Islet of Langerhans (tissue), 1 donor: ENCODE measurements at regions not wholly inside any gene's neighbourhood (a gene's known extent, or its start where the extent isn't known, plus 50 kb on each side); places are given as distances from the start of the nearest gene placed in this dataset.
"Not testable (repeated sequence)": the region's sequence is repeated elsewhere in the genome, so short reads cannot be mapped to it uniquely, and the experiment has no call there.

Experiments used
- FAIRE-seq: peaks from one replicate; lab custom pipeline; 2011; peaks lifted over from hg19 to GRCh38; lab: Jason Lieb, UNC

- no peak for FAIRE-seq
Measured at GRCh38 chr14:55899531-55899930, 218.7 kb upstream of the PELI2 start.

DNA sequence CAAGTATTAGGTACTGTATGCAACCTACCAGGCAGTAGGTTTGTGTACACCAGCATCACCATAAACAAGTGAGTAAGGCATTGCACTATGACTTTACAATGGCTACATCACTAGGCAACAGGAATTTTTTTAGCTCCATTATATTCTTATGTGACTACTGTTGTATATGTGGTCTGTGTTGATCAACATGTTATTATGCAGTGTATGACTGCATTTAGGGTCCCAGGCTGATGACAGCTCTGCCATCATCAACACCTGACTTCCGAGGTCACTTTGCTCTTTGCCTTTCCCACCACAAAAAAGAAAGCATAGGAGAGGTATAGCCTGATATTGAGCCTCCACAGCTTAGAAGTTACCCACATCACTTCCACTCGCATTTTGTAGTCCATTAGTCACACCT, 217.5 kb upstream of the PELI2 start:
- no peak for FAIRE-seq

DNA sequence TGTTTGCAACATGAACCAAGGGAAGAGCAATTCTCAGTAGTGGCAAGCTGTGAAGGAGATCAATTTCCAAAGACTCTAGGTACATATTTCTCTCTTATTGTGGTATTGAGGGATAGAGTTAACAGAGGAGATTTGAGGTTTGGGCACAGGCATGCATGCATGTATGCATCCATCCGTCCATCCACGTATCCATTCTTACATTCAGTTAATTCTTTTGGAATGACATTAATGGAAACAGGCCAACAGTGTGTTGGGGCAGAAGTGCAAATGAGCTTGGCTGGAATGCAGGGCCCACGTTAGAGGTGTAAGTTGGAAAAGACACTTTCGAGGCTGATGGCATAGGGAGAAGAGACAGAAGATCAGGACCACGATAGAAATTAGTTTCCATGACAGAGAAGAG, 216.9 kb upstream of the PELI2 start:
- no peak for FAIRE-seq

GRCh38 chr14:55902241-55902640, 216.0 kb upstream of the PELI2 start:
- FAIRE-seq, result no peak

DNA sequence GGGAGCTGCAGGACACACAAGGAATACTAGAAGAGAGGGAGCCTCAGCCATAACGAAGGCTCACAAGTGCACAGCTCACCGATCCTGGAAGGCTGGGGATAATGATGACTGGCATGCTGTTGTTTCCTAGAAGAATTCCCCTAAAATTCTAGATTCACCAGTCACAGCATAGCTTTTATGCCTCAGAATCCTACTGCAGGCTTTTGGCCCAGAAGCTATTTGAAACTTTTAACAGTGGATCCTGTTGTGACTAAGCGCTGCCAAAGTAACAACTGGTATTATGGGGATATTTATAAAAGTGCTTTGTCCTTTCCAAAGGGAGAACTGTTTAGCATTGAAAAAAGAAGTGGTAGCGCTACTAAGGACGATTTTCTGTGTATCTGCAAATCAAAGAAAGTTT, 214.1 kb upstream of the PELI2 start:
- FAIRE-seq, result no peak

DNA sequence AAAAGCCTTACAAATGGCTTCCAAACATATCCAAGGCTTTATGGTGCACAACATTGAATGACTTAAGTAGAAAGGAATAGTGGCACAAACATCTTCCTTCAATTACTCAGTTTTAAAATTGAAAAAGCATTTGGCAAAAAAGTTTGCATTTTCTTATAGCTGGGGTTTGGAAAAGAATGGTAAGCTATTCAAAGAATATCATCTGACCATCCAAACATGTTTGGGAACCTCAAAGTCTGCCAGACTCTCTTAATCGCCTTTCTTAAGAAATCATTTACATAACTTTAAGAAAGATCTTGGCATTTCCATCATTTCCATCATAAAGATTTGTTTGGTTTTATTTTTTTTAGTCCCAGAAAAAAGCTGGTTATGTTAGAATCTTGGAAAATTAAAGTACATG, 210.1 kb upstream of the PELI2 start:
- FAIRE-seq, result no peak

GRCh38 chr14:55909879-55910278, 208.3 kb upstream of the PELI2 start:
- no peak for FAIRE-seq

GRCh38 chr14:55910601-55911243, 207.5 kb upstream of the PELI2 start:
- FAIRE-seq, result no peak

- FAIRE-seq, result no peak
Measured at GRCh38 chr14:55911776-55912175, 206.4 kb upstream of the PELI2 start.

- FAIRE-seq, result no peak
Measured at GRCh38 chr14:55912344-55912743, 205.9 kb upstream of the PELI2 start.

DNA sequence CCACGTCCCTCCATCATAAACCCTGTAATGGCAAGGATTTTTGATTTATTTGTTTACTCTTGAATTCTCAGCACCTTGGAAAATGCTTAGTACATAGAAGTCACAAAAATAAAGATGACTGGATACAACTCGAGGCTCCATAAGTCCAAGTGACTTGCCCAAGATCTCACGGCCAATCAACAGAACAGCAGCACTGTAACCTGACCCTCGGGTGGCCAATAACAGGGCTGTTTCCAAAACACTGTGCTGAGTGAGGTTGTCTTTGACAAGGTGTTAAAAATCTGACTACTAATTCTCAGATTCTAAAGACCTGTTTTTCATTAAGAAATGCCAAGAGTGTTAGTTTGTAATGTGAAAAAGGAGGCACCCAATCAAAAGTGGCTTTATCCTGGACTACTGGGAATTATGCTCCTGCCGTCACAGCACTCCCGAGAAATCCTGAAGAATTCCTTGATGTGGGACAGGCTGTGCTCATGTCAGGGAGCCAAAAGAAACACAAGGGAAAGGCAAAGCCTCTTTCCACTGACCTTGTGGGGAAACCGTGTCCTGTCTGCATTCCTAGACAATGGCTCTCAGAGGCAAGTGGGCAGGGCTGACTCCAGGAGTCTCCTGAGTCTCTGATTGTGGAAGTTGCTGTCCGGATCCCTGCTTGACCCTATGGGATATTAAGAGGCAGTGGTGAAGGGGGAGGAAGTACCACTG, 204.7 kb upstream of the PELI2 start:
- no peak for FAIRE-seq

DNA sequence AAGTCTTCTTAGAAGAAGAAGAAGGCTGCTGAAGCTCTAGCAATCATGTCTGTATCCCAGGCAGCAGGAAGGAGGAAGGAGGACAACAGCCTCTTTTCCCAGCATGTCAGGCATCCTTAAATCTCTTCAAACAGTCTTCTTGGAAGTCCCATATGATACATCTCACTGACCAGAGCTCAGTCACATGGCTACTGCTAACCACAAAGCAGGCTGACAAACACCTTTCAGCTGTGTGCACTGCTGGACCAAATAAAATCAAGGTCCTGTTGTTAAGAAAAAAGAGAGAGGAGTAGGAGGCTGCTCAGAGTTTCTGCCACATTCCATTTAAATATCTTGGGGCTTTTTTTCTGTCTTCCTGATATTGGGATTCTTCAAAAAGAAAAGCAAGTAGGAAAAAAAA, 203.4 kb upstream of the PELI2 start:
- no peak for FAIRE-seq

GRCh38 chr14:55915456-55915855, 202.8 kb upstream of the PELI2 start:
- no peak for FAIRE-seq

DNA sequence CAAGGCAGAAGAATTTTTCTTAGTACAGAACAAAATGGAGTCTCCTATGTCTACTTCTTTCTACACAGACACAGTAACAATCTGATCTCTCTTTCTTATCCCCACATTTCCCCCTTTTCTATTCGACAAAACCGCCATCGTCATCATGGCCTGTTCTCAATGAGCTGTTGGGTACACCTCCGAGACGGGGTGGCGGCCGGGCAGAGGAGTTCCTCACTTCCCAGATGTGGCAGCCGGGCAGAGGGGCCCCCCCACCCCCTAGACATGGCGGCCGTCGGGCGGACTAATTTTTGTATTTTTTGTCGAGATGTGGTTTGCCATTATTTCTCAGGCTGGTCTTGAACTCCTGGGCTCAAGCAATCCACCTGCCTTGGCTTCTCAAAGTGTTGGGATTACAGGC, 198.4 kb upstream of the PELI2 start:
- FAIRE-seq, result not testable (repeated sequence)

- no peak for FAIRE-seq
Measured at GRCh38 chr14:55921511-55921910, 196.7 kb upstream of the PELI2 start.

GRCh38 chr14:55926007-55926406, 192.2 kb upstream of the PELI2 start:
- no peak for FAIRE-seq

- FAIRE-seq, result no peak
Measured at GRCh38 chr14:55927028-55927427, 191.2 kb upstream of the PELI2 start.

DNA sequence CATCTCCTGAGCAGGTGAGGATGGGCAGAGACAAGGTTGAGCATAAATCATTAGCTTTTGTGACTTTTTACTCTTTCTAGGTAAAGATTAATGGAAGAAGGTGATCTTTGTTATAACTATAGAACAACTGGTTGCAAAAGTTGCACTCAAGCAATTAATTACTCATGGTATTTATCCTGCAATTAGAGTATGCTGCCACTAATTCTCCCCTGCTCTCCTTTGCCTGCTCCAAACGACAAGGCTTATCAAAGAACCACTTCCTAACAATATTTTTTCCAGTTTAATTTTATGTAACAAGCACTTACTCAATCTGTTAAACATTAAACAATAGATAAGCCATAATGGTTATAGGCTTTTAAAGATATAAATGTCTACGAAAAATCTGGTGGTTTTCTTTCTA, 189.9 kb upstream of the PELI2 start:
- peak; percentile 74 for FAIRE-seq

DNA sequence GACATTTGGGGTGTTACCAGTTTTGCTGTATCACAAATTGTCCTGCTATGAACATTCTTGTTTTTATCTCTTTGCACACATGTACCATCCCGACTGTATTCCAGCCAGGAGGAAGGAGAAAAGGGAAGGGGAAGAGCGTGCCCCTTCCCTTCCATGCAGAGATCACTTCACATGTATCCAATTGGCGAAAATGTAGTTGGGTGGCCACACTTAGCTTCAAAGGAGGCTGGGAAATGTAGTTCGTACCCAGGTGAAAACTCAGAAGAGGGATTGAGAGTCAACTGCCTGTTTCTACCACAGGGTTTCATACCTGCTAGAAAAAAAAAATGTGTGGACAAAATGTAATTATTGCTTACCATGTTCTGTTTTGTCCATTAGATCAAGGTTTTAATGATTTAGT, 189.1 kb upstream of the PELI2 start:
- FAIRE-seq, result no peak

DNA sequence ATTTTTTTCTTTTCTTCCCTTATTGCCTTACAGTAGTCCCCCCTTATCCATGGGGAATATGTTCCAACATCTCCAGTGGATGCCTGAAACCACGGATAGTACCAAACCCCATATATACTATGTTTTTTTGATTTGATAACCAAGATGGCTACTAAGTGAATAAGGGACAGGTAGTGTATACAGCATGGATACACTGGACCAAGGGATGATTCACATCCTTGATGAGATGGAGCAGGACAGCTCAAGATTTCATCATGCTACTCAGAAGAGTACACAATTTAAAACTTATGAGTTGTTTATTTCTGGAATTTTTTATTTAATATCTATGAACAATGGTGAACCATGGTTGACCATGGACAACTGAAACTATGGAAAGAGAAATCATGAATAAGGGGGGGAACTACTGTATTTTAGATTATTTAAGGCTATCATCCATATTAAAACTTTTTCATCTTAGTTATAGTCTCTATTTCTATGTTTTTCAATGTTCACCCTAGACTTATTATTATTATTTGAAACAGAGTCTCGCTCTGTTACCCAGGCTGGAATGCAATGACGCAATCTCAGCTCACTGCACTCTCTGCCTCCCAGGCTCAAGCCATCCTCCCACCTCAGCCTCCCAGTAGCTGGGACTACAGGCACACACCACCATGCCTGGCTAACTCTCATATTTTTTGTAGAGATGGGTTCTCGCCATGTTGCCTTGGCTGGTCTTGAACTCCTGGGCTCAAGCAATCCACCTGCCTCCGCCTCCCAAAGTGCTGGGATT, 188.0 kb upstream of the PELI2 start:
- FAIRE-seq, result no peak

- FAIRE-seq, result no peak
Measured at GRCh38 chr14:55936691-55937090, 181.5 kb upstream of the PELI2 start.

DNA sequence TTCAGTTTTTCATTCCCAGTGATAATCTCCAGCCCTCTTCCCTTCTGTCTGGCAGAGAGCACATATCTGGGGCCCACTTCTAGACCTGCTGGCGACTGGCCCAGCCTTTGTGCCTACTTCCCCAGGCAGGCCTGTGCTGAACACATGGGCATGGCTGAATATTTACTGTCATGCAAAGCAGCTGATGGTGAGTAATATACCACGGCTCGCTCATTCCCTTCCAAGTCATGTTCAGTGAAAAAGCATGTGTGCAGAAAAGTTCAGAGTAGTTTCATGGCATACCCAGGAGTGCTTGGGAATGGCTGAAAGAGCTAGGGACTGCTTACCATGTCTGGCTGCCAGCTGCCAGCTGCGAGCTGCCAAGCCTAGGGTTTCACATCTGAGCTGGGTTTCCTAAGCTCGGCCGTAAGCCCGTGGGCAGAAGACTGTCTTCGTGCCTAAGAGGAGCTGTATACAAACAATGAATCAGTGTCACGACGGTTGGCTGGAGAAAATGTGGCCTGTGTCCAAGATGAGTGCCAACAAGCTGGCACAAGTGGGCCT, 179.9 kb upstream of the PELI2 start:
- FAIRE-seq, result no peak

DNA sequence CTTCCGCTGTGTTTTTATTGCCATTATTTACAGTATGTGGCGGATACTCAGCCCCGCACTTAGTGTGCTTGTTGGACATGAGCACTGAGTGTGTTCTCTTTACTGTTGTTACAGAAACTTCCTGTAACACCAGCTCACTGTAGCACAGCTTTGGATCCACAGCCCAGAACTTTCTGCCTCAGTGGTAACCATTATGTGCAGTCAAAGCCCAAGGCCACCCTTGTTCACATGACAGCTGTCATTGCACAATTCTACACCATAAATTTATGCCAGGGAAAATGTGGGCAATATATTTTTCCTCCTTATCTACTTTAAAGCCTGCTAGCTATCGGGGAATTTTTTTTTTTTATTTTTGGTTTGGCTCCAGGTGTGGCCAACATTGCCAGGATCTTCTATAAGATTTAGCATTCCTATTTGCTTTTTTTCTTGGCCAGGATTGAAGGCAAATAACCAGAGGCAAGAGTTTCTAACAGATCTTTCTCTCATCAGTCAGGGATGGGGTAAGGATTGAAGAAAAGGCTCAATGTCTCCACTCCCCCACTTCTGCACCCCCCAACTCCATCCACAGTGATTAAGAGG, 176.0 kb upstream of the PELI2 start:
- no peak for FAIRE-seq
